ENCODE measurements at regions not wholly inside any gene's neighbourhood (a gene's known extent, or its start where the extent isn't known, plus 50 kb on each side); places are given as distances from the start of the nearest gene placed in this dataset.

DNA sequence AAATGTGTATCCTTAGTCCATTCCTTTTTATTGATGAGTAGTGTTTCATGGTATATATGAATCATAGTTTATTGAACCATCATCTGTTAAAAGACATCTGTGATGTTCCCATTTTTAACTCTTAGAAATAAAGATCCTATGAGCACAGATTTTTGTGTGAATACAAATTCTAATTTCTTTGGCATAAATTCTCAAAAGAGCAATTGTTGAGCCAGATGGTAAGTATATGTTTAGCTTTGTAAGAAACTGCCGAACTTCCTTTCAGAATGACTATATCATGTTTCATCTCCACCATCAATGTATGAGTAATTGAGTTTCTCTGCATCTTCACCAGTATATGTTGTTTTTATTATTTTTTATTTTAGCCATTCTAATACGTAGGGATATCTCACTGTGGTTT lies 526.4 kb downstream of the CDH10 start:
- no peak for TF ChIP-seq ZNF274 (CRISPR knock-in tag; IDR thresholded peaks at IDR 0.05)
- no peak for TF ChIP-seq MED1 (CRISPR knock-in tag; IDR thresholded peaks at IDR 0.05)
- no peak for TF ChIP-seq CTCF (CRISPR knock-in tag; IDR thresholded peaks at IDR 0.05)
- TF ChIP-seq ZNF605 (CRISPR knock-in tag; IDR thresholded peaks at IDR 0.05), result no peak

All from HepG2 (cell line).